Vagina (tissue), 2 donors: ENCODE measurements at regions not wholly inside any gene's neighbourhood (a gene's known extent, or its start where the extent isn't known, plus 50 kb on each side); places are given as distances from the start of the nearest gene placed in this dataset.

Source experiments
- DNase-seq, 2 donors: peaks; one replicate each; pipeline ENCODE4 v3.0.0-alpha.2; 2017; ENCODE audit errors: extremely low spot score in 2 of 2
- H3K27ac ChIP-seq: fragments of 200-600 bp; sonication (generic); one replicate; pipeline ENCODE4 v1.5.1; 2019
- H3K27me3 ChIP-seq: fragments of 200-600 bp; sonication (generic); one replicate; pipeline ENCODE4 v1.5.1; 2019
- H3K36me3 ChIP-seq, 2 donors: fragments of 200-600 bp; sonication (generic); one replicate each; pipeline ENCODE4 v1.5.1; 2017 to 2019
- H3K4me1 ChIP-seq: fragments of 200-600 bp; sonication (generic); one replicate; pipeline ENCODE4 v1.5.1; 2019
- H3K4me3 ChIP-seq, 2 donors: fragments of 200-600 bp; sonication (generic); 1 replicate in 1 of 2; 2 replicates in 1 of 2; pipeline ENCODE4 v1.5.1; 2016 to 2019
- H3K9me3 ChIP-seq: fragments of 200-600 bp; sonication (generic); one replicate; pipeline ENCODE4 v1.5.1; 2019
- POLR2A ChIP-seq, 2 donors: fragments of 450-650 bp; IDR thresholded peaks; one replicate each; pipeline ENCODE4 v1.6.1; 2017; ENCODE audit warnings: antibody characterized with exemption in 2 of 2, mild to moderate bottlenecking in 2 of 2, moderate library complexity in 2 of 2
- POLR2AphosphoS5 ChIP-seq, 2 donors: sonication (generic); formaldehyde crosslinking; IDR thresholded peaks; one replicate each; pipeline ENCODE4 v1.9.0; 2017; ENCODE audit warnings: antibody characterized with exemption in 2 of 2, mild to moderate bottlenecking in 2 of 2, low read depth in 1 of 2; ENCODE audit not compliant: insufficient read depth in 1 of 2
- intact Hi-C: fragments of 100-400 bp; cut with DNase I; formaldehyde crosslinking; loops from one replicate; pipeline ENCODE4 v1.15.1; 2023
- TF ChIP-seq, protein P1 (sequence below), 3 experiments: fragments of 450-650 bp in 2 of 3; fragments of 200-600 bp in 1 of 3; sonication (generic) in 1 of 3; IDR thresholded peaks; one replicate each; pipeline ENCODE4 v1.5.1; 2017 to 2019; ENCODE audit warnings: antibody characterized with exemption in 3 of 3, mild to moderate bottlenecking in 2 of 3, moderate library complexity in 2 of 3

DNA sequence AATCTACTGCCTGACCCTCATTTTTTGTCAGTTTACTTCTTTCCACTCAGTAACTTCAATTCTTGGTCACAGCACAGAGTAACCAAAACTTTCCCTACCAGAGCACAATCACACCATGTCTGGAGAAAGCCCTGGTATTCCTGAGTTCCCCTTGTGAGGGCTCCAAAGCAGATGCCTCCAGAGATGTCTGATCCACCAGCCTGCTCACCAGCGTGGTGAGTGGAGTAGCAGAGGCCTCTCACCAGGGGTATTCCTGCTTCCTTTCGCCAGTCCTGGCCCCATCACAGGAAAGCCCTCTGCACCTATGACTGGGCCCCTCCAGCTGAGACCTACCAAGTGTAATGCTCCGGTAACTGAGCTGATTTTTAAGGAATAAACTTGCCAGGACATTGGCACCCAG lies 205.4 kb upstream of the HS3ST3A1 start:
- DNase-seq: no peak
- no peak overlapping the region for H3K27ac ChIP-seq
- H3K4me3 ChIP-seq: no peak overlapping the region
- H3K4me1 ChIP-seq: no peaks in the 10 kb centered on the region
- TF ChIP-seq POLR2AphosphoS5 (IDR thresholded peaks at IDR 0.05; ENCODE audit: insufficient read depth in 1 of 2, low read depth in 1 of 2): no peak
- TF ChIP-seq, protein P1, sequence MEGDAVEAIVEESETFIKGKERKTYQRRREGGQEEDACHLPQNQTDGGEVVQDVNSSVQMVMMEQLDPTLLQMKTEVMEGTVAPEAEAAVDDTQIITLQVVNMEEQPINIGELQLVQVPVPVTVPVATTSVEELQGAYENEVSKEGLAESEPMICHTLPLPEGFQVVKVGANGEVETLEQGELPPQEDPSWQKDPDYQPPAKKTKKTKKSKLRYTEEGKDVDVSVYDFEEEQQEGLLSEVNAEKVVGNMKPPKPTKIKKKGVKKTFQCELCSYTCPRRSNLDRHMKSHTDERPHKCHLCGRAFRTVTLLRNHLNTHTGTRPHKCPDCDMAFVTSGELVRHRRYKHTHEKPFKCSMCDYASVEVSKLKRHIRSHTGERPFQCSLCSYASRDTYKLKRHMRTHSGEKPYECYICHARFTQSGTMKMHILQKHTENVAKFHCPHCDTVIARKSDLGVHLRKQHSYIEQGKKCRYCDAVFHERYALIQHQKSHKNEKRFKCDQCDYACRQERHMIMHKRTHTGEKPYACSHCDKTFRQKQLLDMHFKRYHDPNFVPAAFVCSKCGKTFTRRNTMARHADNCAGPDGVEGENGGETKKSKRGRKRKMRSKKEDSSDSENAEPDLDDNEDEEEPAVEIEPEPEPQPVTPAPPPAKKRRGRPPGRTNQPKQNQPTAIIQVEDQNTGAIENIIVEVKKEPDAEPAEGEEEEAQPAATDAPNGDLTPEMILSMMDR (IDR thresholded peaks at IDR 0.05): no peak
- H3K9me3 ChIP-seq: no peaks in the 10 kb centered on the region
- no peaks in the 10 kb centered on the region for H3K36me3 ChIP-seq
- intact Hi-C loops: no loop called here
- H3K27me3 ChIP-seq: no peaks in the 10 kb centered on the region

DNA sequence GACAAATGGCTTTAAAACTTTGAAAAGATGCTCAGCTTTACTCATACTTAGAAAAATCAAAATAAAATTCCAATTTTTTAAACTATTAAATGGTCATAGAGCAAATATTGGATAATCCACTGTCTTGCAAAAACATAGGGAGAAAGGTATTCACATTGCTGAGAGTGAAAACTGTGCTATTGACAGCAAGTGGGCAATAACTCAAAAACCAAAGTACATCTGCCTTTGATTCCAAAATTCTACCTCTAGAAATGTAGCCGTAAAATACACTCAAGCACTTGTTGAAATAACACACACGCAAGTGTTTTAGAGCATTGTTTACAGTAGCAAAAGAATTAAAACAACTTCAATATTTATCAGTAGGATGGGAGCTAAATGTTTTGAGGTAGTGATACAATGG lies 210.6 kb upstream of the HS3ST3A1 start:
- intact Hi-C loops: no loop called here
- Histone ChIP-seq H3K27ac (no peak overlapping the region), H3K9me3 (no peaks in the 10 kb centered on the region), H3K36me3 (no peaks in the 10 kb centered on the region), H3K4me1 (no peaks in the 10 kb centered on the region), H3K4me3 (no peak overlapping the region), H3K27me3 (no peaks in the 10 kb centered on the region)
- TF ChIP-seq POLR2A (IDR thresholded peaks at IDR 0.05) (no peak), POLR2AphosphoS5 (IDR thresholded peaks at IDR 0.05; ENCODE audit: insufficient read depth in 1 of 2, low read depth in 1 of 2) (no peak)
- TF ChIP-seq, protein P1 (IDR thresholded peaks at IDR 0.05): no peak
- no peak for DNase-seq

DNA sequence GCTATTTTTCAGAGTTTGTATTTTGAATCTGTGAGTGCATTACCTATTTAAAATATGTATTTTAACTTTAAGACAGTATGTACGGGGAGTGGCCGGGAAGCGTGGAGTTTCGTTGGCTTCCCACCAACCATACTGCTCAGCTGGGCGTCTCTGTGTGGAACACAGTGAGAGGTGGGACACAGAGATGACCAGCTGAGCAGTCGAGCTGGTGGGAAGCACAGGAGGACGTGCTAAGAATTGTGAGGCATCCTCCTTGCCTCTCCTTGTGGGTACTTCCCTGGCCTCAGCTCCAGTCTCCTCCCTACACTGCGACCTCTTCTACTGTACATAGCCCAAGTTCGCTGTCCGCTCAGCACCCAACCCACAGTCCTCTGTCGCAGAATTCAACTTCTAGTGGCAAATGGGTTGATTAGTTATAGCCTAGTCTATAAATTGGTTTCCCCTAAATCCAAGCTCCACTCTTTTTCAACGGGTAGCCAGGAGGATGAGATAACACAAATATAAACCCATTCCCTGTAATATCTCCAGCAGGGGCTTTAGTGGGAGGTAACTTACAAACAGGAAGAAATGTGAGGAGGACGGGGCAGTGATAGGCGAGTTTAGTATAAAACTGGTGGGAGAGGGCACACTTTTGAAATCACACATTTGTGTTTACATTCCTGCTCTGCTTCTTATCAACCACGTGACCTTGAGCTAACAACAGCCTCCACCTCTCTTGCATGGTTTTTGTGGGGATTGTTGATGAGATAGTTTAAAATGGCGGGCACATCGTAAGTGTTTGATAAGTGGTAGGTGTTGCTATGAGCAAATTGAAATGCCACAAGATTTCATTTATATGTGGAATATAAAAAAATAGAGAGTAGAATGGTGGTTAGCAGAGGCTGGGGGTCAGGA lies 211.9 kb upstream of the HS3ST3A1 start:
- H3K27ac ChIP-seq: no peak overlapping the region
- TF ChIP-seq POLR2AphosphoS5 (IDR thresholded peaks at IDR 0.05; ENCODE audit: insufficient read depth in 1 of 2, low read depth in 1 of 2) (no peak), POLR2A (IDR thresholded peaks at IDR 0.05) (no peak)
- TF ChIP-seq, protein P1 (IDR thresholded peaks at IDR 0.05): no peak
- intact Hi-C loops: no loop called here

DNA sequence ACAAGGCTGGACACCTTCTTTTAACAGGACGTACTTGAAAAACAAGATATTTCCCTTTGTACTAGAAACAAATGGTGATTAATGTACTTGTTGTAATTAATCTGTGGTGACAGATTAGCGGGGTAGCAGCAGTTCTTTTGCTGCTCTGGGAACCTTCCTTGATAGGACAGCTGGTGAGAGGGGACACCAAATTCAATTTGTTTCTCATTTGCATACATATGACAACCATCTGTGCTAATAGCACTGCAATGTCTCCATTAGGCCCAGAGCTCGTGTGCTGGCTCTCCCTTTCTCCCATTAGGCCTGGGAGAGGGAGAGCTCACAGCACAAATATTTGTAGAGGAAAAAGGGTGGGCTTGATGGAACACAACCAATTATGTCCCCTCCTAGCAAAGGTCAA lies 221.0 kb upstream of the HS3ST3A1 start:
- Histone ChIP-seq H3K4me1 (no peaks in the 10 kb centered on the region), H3K27ac (no peak overlapping the region), H3K4me3 (no peak overlapping the region), H3K27me3 (no peaks in the 10 kb centered on the region), H3K9me3 (no peaks in the 10 kb centered on the region), H3K36me3 (no peaks in the 10 kb centered on the region)
- intact Hi-C loops: no loop called here
- DNase-seq: no peak
- no peak for TF ChIP-seq POLR2A (IDR thresholded peaks at IDR 0.05)
- TF ChIP-seq, protein P1 (IDR thresholded peaks at IDR 0.05): no peak
- TF ChIP-seq POLR2AphosphoS5 (IDR thresholded peaks at IDR 0.05; ENCODE audit: insufficient read depth in 1 of 2, low read depth in 1 of 2): no peak

More for the DNA sequence above, 211.9 kb upstream of the HS3ST3A1 start:
- no peak for DNase-seq
- Histone ChIP-seq H3K4me3 (no peak overlapping the region), H3K27me3 (no peaks in the 10 kb centered on the region), H3K36me3 (no peaks in the 10 kb centered on the region), H3K9me3 (no peaks in the 10 kb centered on the region), H3K4me1 (no peaks in the 10 kb centered on the region)

DNA sequence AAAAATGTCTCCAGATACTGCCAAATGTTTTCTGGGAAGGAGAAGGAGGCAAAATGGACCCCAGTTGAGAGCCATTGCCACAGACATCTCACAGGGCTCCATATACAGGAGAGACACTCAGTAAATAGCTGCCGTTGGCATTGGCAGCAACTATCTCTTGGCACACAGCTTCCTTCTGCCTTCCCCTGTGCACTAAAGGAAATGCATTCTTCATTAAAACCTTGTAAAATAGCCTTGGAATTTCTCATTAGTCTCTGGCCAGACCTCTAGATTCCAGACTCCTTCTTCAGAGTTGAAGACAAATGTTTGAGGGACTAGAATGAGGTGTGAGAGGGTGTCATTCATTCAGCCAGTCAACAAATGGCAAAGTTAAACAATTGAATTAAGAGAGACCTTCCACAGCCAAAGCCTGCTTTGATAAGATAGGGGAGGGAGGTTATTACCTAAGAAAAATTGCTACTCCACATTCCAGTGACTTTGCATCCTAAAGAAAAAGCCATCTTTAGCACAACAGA lies 223.9 kb upstream of the HS3ST3A1 start:
- Histone ChIP-seq H3K4me1 (no peaks in the 10 kb centered on the region), H3K36me3 (no peaks in the 10 kb centered on the region), H3K4me3 (no peak overlapping the region), H3K27me3 (no peaks in the 10 kb centered on the region), H3K9me3 (no peaks in the 10 kb centered on the region), H3K27ac (no peak overlapping the region)
- DNase-seq: no peak
- intact Hi-C loops: no loop called here
- TF ChIP-seq POLR2AphosphoS5 (IDR thresholded peaks at IDR 0.05; ENCODE audit: insufficient read depth in 1 of 2, low read depth in 1 of 2): no peak
- no peak for TF ChIP-seq POLR2A (IDR thresholded peaks at IDR 0.05)
- TF ChIP-seq, protein P1 (IDR thresholded peaks at IDR 0.05): no peak
